Loucy (cell line): ENCODE measurements at regions not wholly inside any gene's neighbourhood (a gene's known extent, or its start where the extent isn't known, plus 50 kb on each side); places are given as distances from the start of the nearest gene placed in this dataset.

Source experiments
- H2AFZ ChIP-seq: fragments of 200-600 bp; sonication (generic); 2 replicates; pipeline ENCODE4 v1.6.0; 2016; ENCODE audit warnings: antibody characterized with exemption, mild to moderate bottlenecking, low read length, moderate library complexity
- H3F3A ChIP-seq: fragments of 200-600 bp; 2 replicates; pipeline ENCODE4 v1.6.0; 2016; ENCODE audit warnings: antibody characterized with exemption, low read depth, mild to moderate bottlenecking
- H3K27me3 ChIP-seq: fragments of 200-600 bp; sonication (generic); 2 replicates; pipeline ENCODE4 v1.6.1; 2014; ENCODE audit warnings: low read length, mild to moderate bottlenecking; ENCODE audit not compliant: insufficient read depth, poor library complexity, severe bottlenecking
- H3K36me3 ChIP-seq: fragments of 200-600 bp; sonication (generic); 2 replicates; pipeline ENCODE4 v1.6.1; 2016; ENCODE audit warnings: low read length; ENCODE audit not compliant: insufficient read depth
- H3K4me1 ChIP-seq: fragments of 200-600 bp; sonication (generic); 2 replicates; pipeline ENCODE4 v1.5.1; 2014; ENCODE audit warnings: low read length, mild to moderate bottlenecking; ENCODE audit not compliant: insufficient read depth, poor library complexity, severe bottlenecking
- H3K4me2 ChIP-seq: fragments of 200-600 bp; sonication (generic); 2 replicates; pipeline ENCODE4 v1.6.0; 2014; ENCODE audit warnings: antibody characterized with exemption, low read length, low read depth, mild to moderate bottlenecking; ENCODE audit not compliant: poor library complexity, severe bottlenecking
- H3K4me3 ChIP-seq: fragments of 200-600 bp; sonication (generic); 2 replicates; pipeline ENCODE4 v1.5.1; 2014; ENCODE audit warnings: low read length, mild to moderate bottlenecking, mixed read lengths; ENCODE audit not compliant: poor library complexity, severe bottlenecking
- H3K79me2 ChIP-seq: fragments of 200-600 bp; sonication (generic); 2 replicates; pipeline ENCODE4 v1.6.1; 2014; ENCODE audit warnings: low read length; ENCODE audit not compliant: insufficient read depth
- H3K9ac ChIP-seq: fragments of 200-600 bp; sonication (generic); 2 replicates; pipeline ENCODE4 v1.6.0; 2014; ENCODE audit warnings: mild to moderate bottlenecking, low read depth, low read length, moderate library complexity; ENCODE audit not compliant: poor library complexity, severe bottlenecking
- H3K9me2 ChIP-seq: fragments of 200-600 bp; sonication (generic); replicated peaks from 2 replicates; pipeline ENCODE4 v1.6.1; 2016; ENCODE audit warnings: low read depth, low read length, mixed read lengths
- H3K9me3 ChIP-seq: fragments of 200-600 bp; sonication (generic); 2 replicates; pipeline ENCODE4 v1.6.1; 2014; ENCODE audit warnings: mild to moderate bottlenecking, antibody characterized with exemption, low read length, low read depth; ENCODE audit not compliant: insufficient read depth
- H4K20me1 ChIP-seq: fragments of 200-600 bp; sonication (generic); 2 replicates; pipeline ENCODE4 v1.6.0; 2014; ENCODE audit warnings: antibody characterized with exemption, low read length, mild to moderate bottlenecking; ENCODE audit not compliant: insufficient read depth, poor library complexity, severe bottlenecking
- CTCF ChIP-seq: fragments of 200-600 bp; sonication (generic); conservative IDR thresholded peaks from 2 replicates; pipeline ENCODE4 v1.5.1; 2014; ENCODE audit warnings: mild to moderate bottlenecking, antibody characterized with exemption, low read length
- EZH2phosphoT487 ChIP-seq: fragments of 200-600 bp; IDR thresholded peaks from 2 replicates; pipeline ENCODE4 v1.6.1; 2018; ENCODE audit warnings: antibody characterized with exemption, mild to moderate bottlenecking, moderate library complexity, borderline replicate concordance

GRCh38 chr13:57030671-57031070 is 110.0 kb upstream of the PRR20A start:
- TF ChIP-seq EZH2phosphoT487 = no peak
- no peak for TF ChIP-seq CTCF
- H3K79me2 ChIP-seq = no peaks in the 10 kb centered on the region
- no peak overlapping the region for H3K9ac ChIP-seq
- no peaks in the 10 kb centered on the region for H3K27me3 ChIP-seq
- H3F3A ChIP-seq = no peaks in the 10 kb centered on the region
- H3K36me3 ChIP-seq = no peaks in the 10 kb centered on the region
- no peak overlapping the region for H2AFZ ChIP-seq
- H3K4me2 ChIP-seq = no peak overlapping the region
- H3K4me3 ChIP-seq = no peak overlapping the region
- no peaks in the 10 kb centered on the region for H3K9me2 ChIP-seq
- no peaks in the 10 kb centered on the region for H4K20me1 ChIP-seq
- H3K4me1 ChIP-seq = no peaks in the 10 kb centered on the region
- H3K9me3 ChIP-seq = 0 out of 2 replicates have a peak, but pooled peaks cover 3% of the 10 kb centered on the region

GRCh38 chr13:57036290-57036689 is 104.4 kb upstream of the PRR20A start:
- no peak overlapping the region for H3K4me2 ChIP-seq
- H3K9ac ChIP-seq = no peak overlapping the region
- no peaks in the 10 kb centered on the region for H3K79me2 ChIP-seq
- H3K27me3 ChIP-seq = no peaks in the 10 kb centered on the region
- H2AFZ ChIP-seq = no peak overlapping the region
- H3F3A ChIP-seq = no peaks in the 10 kb centered on the region
- no peak overlapping the region for H3K4me3 ChIP-seq
- H3K9me2 ChIP-seq = no peaks in the 10 kb centered on the region
- TF ChIP-seq CTCF = no peak
- no peak for TF ChIP-seq EZH2phosphoT487
- H3K36me3 ChIP-seq = no peaks in the 10 kb centered on the region
- H3K9me3 ChIP-seq = 0 out of 2 replicates have a peak, but pooled peaks cover 3% of the 10 kb centered on the region
- no peaks in the 10 kb centered on the region for H4K20me1 ChIP-seq
- H3K4me1 ChIP-seq = no peaks in the 10 kb centered on the region

GRCh38 chr13:57044910-57045309 is 95.8 kb upstream of the PRR20A start:
- Histone ChIP-seq H3K4me3 (no peak overlapping the region), H3K9me3 (no peaks in the 10 kb centered on the region), H3K9me2 (no peaks in the 10 kb centered on the region), H3K9ac (no peak overlapping the region), H3K4me1 (no peaks in the 10 kb centered on the region), H2AFZ (no peak overlapping the region), H3K27me3 (no peaks in the 10 kb centered on the region), H3K36me3 (no peaks in the 10 kb centered on the region), H4K20me1 (no peaks in the 10 kb centered on the region), H3K4me2 (no peak overlapping the region), H3K79me2 (no peaks in the 10 kb centered on the region), H3F3A (no peaks in the 10 kb centered on the region)
- TF ChIP-seq CTCF = no peak
- TF ChIP-seq EZH2phosphoT487 = no peak
